ENCODE measurements at regions not wholly inside any gene's neighbourhood (a gene's known extent, or its start where the extent isn't known, plus 50 kb on each side); places are given as distances from the start of the nearest gene placed in this dataset.

GRCh38 chr7:16320099-16320660 lies 101.2 kb downstream of the CRPPA start:
- no peak for DNase-seq (ENCODE audit: low read depth)

GRCh38 chr7:16318989-16319915 lies 102.1 kb downstream of the CRPPA start:
- peak; percentile 80 for DNase-seq (ENCODE audit: low read depth)

DNA sequence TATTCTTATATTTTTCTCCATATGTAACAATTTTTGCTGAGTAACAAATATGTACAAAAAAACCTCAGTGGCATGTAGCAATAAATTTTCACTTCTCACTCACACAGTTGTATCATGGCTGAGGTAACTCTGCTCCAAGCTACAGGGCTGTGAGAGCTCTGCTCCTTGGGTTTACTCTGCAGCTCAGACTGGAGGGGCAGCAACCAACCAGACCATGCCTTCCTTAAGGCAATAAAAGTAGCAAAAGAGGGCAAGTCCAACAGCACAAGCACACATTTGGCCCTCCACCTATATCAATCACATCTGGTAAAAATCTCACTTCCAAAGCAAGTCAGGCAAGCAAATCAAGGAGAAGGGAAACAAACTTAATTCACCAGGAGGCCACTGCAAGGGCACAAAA lies 102.9 kb downstream of the CRPPA start:
- no peak for DNase-seq (ENCODE audit: low read depth)

DNA sequence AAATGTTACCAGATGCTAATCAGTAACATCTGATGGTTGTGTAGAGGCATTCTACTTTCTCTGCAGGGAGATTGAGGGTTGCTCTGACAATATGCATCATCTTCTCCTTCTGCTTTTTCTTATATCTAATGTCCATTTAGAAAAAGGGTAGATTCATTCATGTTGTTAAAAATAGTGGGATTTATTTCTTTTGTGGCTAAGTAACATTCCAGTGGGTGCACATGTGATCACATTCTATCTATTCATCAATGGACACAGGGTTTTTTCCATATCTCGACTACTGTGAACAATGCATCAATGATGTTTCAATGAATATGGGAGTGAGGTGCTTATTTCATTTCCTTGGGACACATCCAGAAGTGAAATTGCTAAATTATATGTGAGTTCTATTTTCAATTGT lies 103.9 kb downstream of the CRPPA start:
- DNase-seq (ENCODE audit: low read depth): no peak

DNA sequence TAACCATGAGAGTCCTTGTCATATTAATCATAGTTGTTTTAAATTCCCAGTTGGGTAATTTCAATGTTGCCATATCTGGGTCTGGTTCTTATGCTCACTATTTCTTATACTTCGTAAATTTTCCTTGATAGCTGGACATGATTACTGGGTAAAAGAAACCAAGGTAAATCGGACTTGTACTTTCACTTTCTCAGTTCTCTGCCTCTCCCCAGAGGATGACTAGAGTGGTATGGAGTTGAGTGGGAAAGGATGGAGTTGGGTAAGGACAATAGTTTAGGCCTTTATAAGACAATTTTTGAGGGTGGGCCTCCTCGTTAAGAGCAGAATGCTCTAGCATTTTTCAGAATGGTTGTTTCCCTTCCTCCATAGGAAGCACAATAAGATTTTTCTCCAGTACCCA lies 106.1 kb downstream of the CRPPA start:
- DNase-seq (ENCODE audit: low read depth): peak; percentile 14

GRCh38 chr7:16309129-16309528 lies 112.2 kb downstream of the CRPPA start:
- DNase-seq (ENCODE audit: low read depth): no peak

DNA sequence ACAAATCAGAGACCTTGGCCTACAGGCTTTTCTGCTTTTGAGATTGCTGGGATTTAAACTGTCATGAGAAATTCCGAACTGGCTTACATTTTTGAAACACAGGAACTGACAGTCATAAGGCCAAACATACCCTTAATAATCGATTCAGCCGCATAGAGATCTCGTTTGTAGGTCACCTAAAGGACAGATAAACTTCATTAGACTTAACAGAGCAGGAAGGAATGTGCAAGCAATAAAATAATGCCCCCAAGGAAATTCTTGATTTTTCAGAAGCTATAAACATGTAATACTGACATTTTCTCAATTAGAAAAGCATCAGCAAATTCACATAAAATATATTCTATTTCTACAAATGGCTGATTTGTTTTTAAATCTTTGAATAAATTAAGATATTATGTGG lies 120.0 kb downstream of the CRPPA start:
- DNase-seq (ENCODE audit: low read depth): no peak

GRCh38 chr7:16300361-16300895 lies 120.9 kb downstream of the CRPPA start:
- DNase-seq (ENCODE audit: low read depth): no peak

DNA sequence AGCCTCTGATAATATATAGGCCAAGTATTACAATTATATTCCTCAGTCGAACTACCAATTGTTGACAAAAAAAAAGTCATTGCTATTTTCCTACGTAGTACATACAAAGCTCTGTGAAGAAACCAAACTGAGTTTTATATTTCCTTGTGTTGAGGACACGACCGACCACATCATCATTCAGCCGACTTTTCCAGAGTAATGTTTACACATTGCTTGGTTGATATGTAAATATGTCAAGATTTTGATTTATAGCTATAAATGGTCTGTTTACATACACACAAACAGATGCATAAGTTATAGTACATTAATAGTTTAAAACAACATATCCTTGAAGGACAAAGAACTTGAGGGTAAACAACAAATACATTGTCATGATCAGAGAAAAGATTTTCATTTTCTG lies 121.5 kb downstream of the CRPPA start:
- no peak for DNase-seq (ENCODE audit: low read depth)

GRCh38 chr7:16298221-16298620 lies 123.1 kb downstream of the CRPPA start:
- no peak for DNase-seq (ENCODE audit: low read depth)

DNA sequence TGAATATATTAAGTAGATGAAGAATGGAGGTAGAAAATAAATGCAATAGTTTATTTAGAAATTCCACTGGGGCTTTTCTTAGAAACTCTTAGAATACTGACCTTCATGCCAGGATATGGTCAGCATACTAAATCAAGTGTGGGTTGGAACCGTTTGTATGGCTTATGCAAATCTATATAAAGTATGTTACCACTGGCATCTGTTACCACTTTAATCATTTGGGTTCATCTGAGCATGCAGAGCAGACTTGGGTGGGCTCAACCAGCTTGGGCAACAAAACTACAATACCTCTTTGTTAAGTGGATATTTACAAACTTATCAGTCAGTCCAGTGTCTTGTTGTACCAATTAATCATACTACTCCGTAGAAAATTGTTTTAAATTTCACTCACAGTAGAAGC lies 125.8 kb downstream of the CRPPA start:
- no peak for DNase-seq (ENCODE audit: low read depth)

GRCh38 chr7:16293669-16294425 lies 127.5 kb downstream of the CRPPA start:
- no peak for DNase-seq (ENCODE audit: low read depth)

GRCh38 chr7:16284581-16284980 lies 136.8 kb downstream of the CRPPA start:
- DNase-seq (ENCODE audit: low read depth): no peak

DNA sequence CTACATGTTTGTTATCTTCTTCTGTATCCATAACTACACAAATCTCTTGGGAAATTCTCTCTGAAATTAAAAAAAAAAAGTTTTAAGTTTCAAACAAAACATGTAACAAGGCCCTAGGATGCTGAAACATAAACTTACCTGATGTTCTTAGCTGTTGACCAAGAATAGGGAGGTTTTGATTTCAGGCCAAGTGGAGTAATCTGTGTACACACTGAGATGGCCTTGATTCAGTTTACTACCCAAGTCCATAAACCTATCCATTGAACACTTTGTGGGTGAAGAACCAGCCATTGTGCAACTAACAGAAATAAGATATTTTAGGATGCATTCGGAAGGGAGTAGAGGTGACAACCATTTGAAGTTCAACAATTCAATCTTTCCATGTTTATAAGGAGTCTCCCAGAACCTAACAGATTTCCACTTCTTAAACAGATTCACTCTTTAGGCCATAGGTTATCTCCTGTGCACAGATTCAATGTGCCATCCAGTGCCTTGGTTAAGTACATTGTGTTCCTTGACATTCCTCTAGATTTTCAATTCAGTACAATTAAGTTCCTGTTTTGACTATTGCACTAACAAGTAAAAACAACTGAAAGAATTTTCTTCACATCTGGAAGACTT lies 143.1 kb downstream of the CRPPA start:
- no peak for DNase-seq (ENCODE audit: low read depth)

DNA sequence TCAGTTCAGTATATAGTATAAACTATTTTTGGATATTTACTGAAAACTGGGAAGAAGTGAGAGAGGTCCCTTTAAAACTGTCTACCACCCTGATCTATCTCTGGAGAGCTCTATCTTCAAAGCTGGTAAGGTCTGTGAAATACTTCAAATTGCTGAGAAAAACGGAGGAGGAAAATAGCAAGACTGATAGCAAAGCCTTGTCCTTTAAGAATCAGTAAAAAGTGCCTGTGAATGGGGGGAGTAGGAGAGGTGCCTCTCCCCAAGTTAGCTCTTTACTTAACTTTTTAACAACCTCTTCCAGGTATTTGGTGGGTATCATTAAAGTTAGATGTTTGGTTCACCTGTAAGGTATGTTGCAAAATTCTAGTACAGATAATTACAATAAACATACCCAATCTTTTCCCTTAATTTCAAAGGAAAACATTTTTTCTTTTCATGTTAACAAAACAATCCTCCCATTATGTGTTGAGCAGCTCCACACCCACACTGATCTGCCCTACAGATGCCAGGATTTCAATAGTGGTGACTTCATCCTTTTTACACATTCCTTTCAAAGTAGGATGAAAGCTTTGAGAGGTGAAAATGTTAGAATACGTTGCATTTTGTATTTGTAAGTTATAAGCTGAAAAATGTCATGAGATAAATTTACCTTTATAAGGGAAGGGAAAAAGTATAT lies 149.2 kb downstream of the CRPPA start:
- no peak for DNase-seq (ENCODE audit: low read depth)

DNA sequence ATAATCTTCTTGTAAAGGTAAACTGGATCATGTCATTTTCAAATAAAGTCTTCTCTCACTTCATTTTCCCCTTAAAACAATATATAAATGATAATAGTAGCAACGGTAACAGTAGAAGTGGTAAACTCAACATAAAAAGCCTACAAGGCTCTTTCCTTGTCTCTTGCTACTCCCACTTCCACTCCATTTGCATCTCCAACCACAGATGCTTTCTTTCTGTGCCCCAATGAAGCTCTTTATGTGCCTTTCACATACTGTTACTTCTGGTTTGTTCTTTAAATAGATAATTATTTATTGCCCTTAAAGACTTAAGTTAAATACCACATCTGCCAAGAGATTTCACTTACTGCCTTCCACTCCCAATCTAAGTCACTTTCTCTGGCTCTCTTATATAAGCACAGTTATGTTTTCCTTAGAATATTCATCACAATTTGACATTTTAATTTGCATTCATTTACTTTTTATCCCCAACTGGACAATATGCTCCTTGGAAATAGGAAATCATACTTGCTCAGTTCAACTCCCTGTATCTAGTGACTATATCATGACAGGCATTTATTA lies 149.9 kb downstream of the CRPPA start:
- no peak for DNase-seq (ENCODE audit: low read depth)

GRCh38 chr7:16270844-16271243 lies 150.5 kb downstream of the CRPPA start:
- no peak for DNase-seq (ENCODE audit: low read depth)

DNA sequence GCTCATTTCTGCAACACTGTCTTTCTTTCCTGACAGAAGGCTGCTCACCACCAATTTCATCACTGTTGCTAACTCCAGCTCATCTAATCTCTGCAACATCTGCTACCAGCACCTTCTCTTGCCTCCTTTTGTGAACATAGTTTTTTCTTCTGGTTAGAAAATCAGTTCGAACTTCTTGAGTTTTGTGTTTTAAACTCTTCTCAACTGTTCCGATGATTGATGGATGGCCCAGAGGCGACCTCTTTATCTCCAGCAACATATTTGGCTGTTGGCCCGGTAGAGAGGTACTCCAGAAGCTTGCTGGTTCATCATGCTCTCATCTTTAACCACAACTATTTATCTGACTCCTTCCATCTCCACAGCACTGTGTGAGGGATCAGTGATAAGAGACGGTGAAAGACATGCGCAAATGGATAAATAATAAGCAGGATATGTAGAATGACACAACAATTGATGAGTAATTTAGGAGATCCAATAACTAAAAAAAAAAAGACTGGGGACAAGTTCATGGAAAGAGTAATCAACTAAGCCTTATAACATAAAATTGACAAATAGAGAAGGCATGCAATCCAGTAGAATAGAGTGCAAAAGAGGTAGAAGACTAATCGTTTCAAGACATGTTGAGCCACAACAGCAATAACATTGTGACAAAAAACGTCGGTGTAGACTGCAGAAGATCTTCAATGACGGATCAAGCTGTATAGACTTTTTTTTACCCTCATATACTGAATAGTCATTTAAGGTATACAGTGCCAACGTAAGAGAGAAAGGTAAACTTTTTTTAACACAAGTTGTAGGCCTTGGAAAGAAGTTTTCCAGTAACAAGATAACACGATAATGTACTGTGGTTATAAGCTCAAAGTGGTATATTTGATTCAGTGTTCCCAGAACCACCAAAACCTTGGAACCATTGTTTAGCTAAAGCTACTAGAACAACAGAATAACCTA lies 152.2 kb downstream of the CRPPA start:
- peak; percentile 50 for DNase-seq (ENCODE audit: low read depth)
